ENCODE measurements at regions not wholly inside any gene's neighbourhood (a gene's known extent, or its start where the extent isn't known, plus 50 kb on each side); places are given as distances from the start of the nearest gene placed in this dataset.

DNA sequence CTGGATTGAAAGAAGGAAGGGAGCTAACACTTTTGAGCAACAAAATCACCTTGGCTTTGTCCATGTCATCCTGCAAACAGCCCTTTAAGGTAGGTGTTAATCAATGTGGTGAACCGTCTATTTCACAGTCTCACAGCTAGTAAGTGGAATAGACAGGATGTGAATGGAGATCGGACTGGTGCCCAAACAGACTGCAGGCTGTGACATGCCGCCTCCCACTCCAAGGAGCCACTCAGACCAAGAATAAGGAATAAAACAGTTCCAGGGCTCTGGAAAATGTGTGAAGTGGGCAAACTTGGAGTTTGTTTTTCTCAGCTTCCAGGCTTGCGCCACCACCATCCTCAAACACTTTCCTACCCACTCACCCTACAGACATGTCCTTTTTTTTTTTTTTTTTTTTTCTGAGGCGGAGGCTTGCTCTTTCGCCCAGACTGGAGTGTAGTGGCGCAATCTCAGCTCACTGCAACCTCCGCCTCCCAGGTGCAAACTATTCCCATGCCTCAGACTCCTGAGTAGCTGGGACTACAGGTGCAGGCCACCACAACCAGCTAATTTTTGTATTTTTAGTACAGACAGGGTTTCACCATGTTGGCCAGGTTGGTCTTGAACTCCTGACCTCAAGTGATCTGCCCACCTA is 57.7 kb upstream of the SEC24B start:
- no peaks in the 10 kb centered on the region for H3K23me2 ChIP-seq (ENCODE audit: low read depth, low read length)
- no peak overlapping the region for H4K5ac ChIP-seq (ENCODE audit: insufficient read length, low read depth, low read length)
- DNase-seq (ENCODE audit: low read depth in 1 of 2, low spot score in 2 of 2) (no peak), FAIRE-seq (no peak)
- H2BK120ac ChIP-seq (replicated peaks; ENCODE audit: low read depth, low read length), result no peak overlapping the region
- POLR2A ChIA-PET (ENCODE audit: partially characterized antibody), result interaction anchor here (0.6 to 0.8 kb wide), 2 partner anchors 11 to 355 kb away, joined by 3 to 4 read pairs; no protein-coding TSS in a partner anchor
- no peak overlapping the region for H3K4me3 ChIP-seq (ENCODE audit: extremely low read depth in 1 of 4, insufficient read depth in 2 of 4, low read depth in 3 of 4, low read length in 4 of 4)
- no peaks in the 10 kb centered on the region for H3K36me3 ChIP-seq (ENCODE audit: control insufficient read depth in 2 of 4, insufficient read depth in 4 of 4, low read length in 3 of 4)
- H3K9me3 ChIP-seq (ENCODE audit: insufficient read depth in 2 of 2, low read depth in 1 of 2, low read length in 1 of 2), result no peaks in the 10 kb centered on the region
- no peak overlapping the region for H2BK15ac ChIP-seq (ENCODE audit: low read length)
- no peaks in the 10 kb centered on the region for H3K27me3 ChIP-seq (replicated peaks in 1 of 4; ENCODE audit: control insufficient read depth in 3 of 4, extremely low read depth in 1 of 4, insufficient read depth in 3 of 4, low read length in 3 of 4)
- H3K14ac ChIP-seq (ENCODE audit: insufficient read length), result no peak overlapping the region
- no peak overlapping the region for H3K27ac ChIP-seq (ENCODE audit: low read depth, low read length)
- H3K4me2 ChIP-seq (ENCODE audit: insufficient read depth in 1 of 2, low read depth in 2 of 2, low read length in 2 of 2), result no peak overlapping the region
- H4K91ac ChIP-seq (replicated peaks; ENCODE audit: insufficient read length, low read length), result no peak overlapping the region
- CTCF ChIA-PET (ENCODE audit: partially characterized antibody), result interaction anchor here (0.6 to 1.5 kb wide), 5 partner anchors 9 to 42 kb away, joined by 3 to 5 read pairs (median 3); no protein-coding TSS in a partner anchor
- no peak overlapping the region for H3K18ac ChIP-seq (ENCODE audit: extremely low read depth, low read length)
- no peaks in the 10 kb centered on the region for H4K20me1 ChIP-seq (replicated peaks in 1 of 2; ENCODE audit: control insufficient read depth in 1 of 2, insufficient read depth in 2 of 2, low read length in 2 of 2)
- no peaks in the 10 kb centered on the region for H3K79me2 ChIP-seq (ENCODE audit: control insufficient read depth in 1 of 2, insufficient read depth in 2 of 2, low read length in 2 of 2)
- no peak overlapping the region for H3K4ac ChIP-seq (replicated peaks; ENCODE audit: insufficient read length, low read depth, low read length)
- H4K8ac ChIP-seq (ENCODE audit: extremely low read depth, insufficient read depth, low read length), result no peak overlapping the region
- no peak overlapping the region for H3K56ac ChIP-seq (replicated peaks; ENCODE audit: insufficient read length, low read depth, low read length)
- TF ChIP-seq BRCA1 (IDR thresholded peaks at IDR 0.05; ENCODE audit: low read depth, low read length) (no peak), SRF (IDR thresholded peaks at IDR 0.05; ENCODE audit: low read depth, low read length) (no peak), GABPA (IDR thresholded peaks at IDR 0.05; ENCODE audit: borderline replicate concordance, insufficient read depth, low read length) (no peak), ASH2L (IDR thresholded peaks at IDR 0.05; ENCODE audit: low read length) (no peak), CBX8 (IDR thresholded peaks at IDR 0.05; ENCODE audit: borderline replicate concordance, low read depth, low read length) (no peak), SUZ12 (IDR thresholded peaks at IDR 0.05; ENCODE audit: low read length) (no peak), JUND (IDR thresholded peaks at IDR 0.05; ENCODE audit: low read length) (no peak), TAF1 (IDR thresholded peaks at IDR 0.05; ENCODE audit: low read depth, low read length) (no peak), GTF2F1 (IDR thresholded peaks at IDR 0.05; ENCODE audit: borderline replicate concordance, low read depth, low read length) (no peak), RAD21 (IDR thresholded peaks at IDR 0.05 in 1 of 2, conservative IDR thresholded peaks at IDR 0.05 in 1 of 2; ENCODE audit: low read depth in 2 of 2, low read length in 2 of 2) (no peak), CEBPB (IDR thresholded peaks at IDR 0.05; ENCODE audit: low read depth, low read length) (no peak), TBP (IDR thresholded peaks at IDR 0.05; ENCODE audit: low read depth, low read length) (no peak), RXRA (IDR thresholded peaks at IDR 0.05; ENCODE audit: insufficient read depth, low read depth, low read length) (no peak), EZH2 (IDR thresholded peaks at IDR 0.05; ENCODE audit: low read depth, low read length, severe bottlenecking) (no peak)
- no peak overlapping the region for H2AK5ac ChIP-seq (ENCODE audit: low read depth, low read length)
- H3K79me1 ChIP-seq (ENCODE audit: low read depth, low read length), result no peaks in the 10 kb centered on the region
- no peak overlapping the region for H2AFZ ChIP-seq (ENCODE audit: low read length)
- H2BK5ac ChIP-seq (ENCODE audit: low read depth, low read length), result no peak overlapping the region
- no peaks in the 10 kb centered on the region for H3K4me1 ChIP-seq (replicated peaks in 1 of 4; ENCODE audit: control insufficient read depth in 3 of 4, insufficient read depth in 4 of 4, low read length in 3 of 4)
- no peak overlapping the region for H3K9ac ChIP-seq (replicated peaks in 1 of 4; ENCODE audit: extremely low read depth in 1 of 4, low read depth in 3 of 4, low read length in 3 of 4)
- H2BK20ac ChIP-seq (ENCODE audit: low read length), result no peak overlapping the region
- H3K23ac ChIP-seq (ENCODE audit: insufficient read length), result no peak overlapping the region
- 92% methylated on average over 6 of the region's 8 CpGs; no CpG with 5 or more reads in 1 of the 2 experiments for WGBS, 2 experiments (ENCODE audit: extremely low coverage in 1 of 2, insufficient coverage in 1 of 2, insufficient read length in 1 of 2, insufficient replicate concordance in 2 of 2, low coverage in 1 of 2, low lambda C conversion rate in 2 of 2, missing lambda C conversion rate in 1 of 2)
- H2BK12ac ChIP-seq (ENCODE audit: low read depth, low read length), result no peak overlapping the region
